ENCODE measurements at regions not wholly inside any gene's neighbourhood (a gene's known extent, or its start where the extent isn't known, plus 50 kb on each side); places are given as distances from the start of the nearest gene placed in this dataset.

DNA sequence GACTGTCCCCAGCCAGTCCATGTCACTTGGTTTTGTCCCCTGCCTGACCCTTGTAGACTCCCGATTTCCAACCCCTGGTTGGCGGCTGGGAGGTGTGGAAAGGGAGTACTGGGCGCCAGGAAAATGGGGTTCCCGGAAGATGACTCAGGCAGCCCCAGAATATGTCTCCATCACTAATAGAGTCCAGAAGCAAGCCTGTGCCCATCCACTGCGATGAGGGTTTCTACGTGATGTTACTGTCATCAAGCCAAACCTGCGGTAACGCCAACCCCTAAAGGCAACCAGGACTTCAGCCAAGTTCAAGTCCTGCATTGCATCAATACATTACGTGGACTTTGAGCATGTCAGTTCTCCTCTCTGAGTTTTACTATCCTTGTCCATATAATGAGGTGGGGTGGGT, 62.0 kb upstream of the TAF1B start:
- 93% methylated on average over 2 of the region's 9 CpGs for WGBS (ENCODE audit: insufficient coverage, low coverage, low lambda C conversion rate, missing lambda C conversion rate)
- H3K4me3 ChIP-seq = no peak overlapping the region
- TF ChIP-seq, protein P1, sequence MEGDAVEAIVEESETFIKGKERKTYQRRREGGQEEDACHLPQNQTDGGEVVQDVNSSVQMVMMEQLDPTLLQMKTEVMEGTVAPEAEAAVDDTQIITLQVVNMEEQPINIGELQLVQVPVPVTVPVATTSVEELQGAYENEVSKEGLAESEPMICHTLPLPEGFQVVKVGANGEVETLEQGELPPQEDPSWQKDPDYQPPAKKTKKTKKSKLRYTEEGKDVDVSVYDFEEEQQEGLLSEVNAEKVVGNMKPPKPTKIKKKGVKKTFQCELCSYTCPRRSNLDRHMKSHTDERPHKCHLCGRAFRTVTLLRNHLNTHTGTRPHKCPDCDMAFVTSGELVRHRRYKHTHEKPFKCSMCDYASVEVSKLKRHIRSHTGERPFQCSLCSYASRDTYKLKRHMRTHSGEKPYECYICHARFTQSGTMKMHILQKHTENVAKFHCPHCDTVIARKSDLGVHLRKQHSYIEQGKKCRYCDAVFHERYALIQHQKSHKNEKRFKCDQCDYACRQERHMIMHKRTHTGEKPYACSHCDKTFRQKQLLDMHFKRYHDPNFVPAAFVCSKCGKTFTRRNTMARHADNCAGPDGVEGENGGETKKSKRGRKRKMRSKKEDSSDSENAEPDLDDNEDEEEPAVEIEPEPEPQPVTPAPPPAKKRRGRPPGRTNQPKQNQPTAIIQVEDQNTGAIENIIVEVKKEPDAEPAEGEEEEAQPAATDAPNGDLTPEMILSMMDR (IDR thresholded peaks at IDR 0.05) = no peak
- TF ChIP-seq POLR2A (IDR thresholded peaks at IDR 0.05) = no peak
- H3K27ac ChIP-seq = no peak overlapping the region
- intact Hi-C loops (cut with DNase I) = no loop called here
- DNase-seq = no peak
- H3K4me1 ChIP-seq = no peaks in the 10 kb centered on the region
- no peaks in the 10 kb centered on the region for H3K36me3 ChIP-seq
- no peak for ATAC-seq
- H3K27me3 ChIP-seq = no peaks in the 10 kb centered on the region
- H3K9me3 ChIP-seq = no peaks in the 10 kb centered on the region

DNA sequence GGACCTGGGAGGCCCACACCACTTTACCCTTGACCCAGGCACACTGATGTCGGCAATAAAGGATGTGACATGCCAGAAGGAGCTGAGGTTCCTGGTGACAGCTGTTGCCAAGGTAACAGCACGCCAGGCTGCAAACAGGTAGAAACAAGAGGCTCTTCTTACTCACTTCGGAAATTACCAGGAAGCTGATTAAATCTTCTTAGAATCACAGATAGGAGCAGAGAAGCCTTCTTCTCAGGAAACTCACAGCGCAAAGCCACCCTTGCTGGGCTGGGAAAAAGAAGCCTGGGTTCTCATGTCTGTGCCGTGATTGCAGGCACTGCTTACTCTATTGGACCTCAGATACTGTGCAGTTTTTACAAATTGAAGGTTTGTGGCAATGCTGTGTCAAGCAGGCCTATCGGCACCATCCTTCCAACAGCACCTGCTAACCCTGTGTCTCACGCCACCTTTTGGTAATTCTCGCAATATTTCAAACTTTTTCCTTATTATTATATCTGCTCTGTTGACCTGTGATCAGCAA, 61.0 kb upstream of the TAF1B start:
- no peak for TF ChIP-seq POLR2A (IDR thresholded peaks at IDR 0.05)
- TF ChIP-seq, protein P1 (IDR thresholded peaks at IDR 0.05) = no peak
- Histone ChIP-seq H3K36me3 (no peaks in the 10 kb centered on the region), H3K9me3 (no peaks in the 10 kb centered on the region), H3K27me3 (no peaks in the 10 kb centered on the region), H3K27ac (no peak overlapping the region), H3K4me1 (no peaks in the 10 kb centered on the region), H3K4me3 (no peak overlapping the region)
- intact Hi-C loops (cut with DNase I) = no loop called here
- 69% methylated on average over 3 of the region's 8 CpGs for WGBS (ENCODE audit: insufficient coverage, low coverage, low lambda C conversion rate, missing lambda C conversion rate)
- ATAC-seq = peak in 1 of 4 donors; percentile 33
- no peak for DNase-seq

DNA sequence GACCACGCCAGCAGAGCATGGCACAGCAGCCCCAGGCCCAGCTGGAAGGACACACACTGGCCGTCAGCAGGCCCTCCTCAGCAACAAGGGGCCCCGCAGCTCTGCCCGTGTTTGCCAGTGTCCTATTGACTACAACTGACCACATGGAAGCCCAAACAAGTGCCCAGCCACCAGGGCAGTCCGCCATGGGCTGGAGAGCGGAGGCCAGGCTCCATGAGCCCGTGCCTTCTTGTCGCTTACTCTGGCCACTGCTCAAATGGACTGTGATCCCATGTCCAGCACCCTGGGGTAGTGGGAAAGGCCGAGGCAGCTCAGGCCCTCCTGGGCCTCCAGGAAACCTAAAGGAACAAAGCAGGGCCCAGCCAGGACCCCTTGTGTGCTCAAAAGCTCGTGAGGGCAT, 53.9 kb upstream of the TAF1B start:
- peak in 2 of 3 donors; percentile 58 to 70 for DNase-seq
- WGBS (ENCODE audit: insufficient coverage, low coverage, low lambda C conversion rate, missing lambda C conversion rate) = 83% methylated on average over 2 of the region's 10 CpGs
- Histone ChIP-seq H3K4me1 (peaks cover 0 to 11% (median 0%) of the 10 kb centered on the region in 4 donors), H3K4me3 (no peak overlapping the region), H3K27me3 (no peaks in the 10 kb centered on the region), H3K27ac (no peak overlapping the region), H3K36me3 (no peaks in the 10 kb centered on the region), H3K9me3 (no peaks in the 10 kb centered on the region)
- TF ChIP-seq POLR2A (IDR thresholded peaks at IDR 0.05) = no peak
- TF ChIP-seq, protein P1 (IDR thresholded peaks at IDR 0.05) = no peak
- intact Hi-C loops (cut with DNase I) = no loop called here
- ATAC-seq = peak; percentile 26 to 69 (median 42)

DNA sequence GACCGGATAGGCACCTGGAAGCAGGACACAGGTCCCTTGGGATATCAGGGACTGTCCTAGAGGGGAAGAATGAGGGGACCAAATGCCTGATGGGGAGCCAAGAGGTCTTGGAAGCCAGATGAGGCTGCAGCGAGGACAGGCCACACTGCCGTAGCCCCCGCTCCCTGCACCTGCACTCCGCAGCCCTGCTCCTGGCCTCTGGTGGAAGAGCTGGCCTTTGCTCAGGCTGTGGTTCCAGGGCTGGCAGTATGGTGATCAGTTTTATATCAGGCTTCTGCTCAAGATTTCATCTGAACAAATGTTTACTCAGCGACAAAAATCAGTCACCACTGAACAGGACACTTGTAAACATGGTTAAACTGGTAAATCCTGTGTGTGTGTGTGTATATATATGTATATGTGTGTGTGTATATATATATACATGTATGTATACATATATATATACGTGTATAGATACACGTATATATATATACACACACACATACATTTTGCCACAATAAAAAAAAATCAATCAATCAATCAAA, 52.5 kb upstream of the TAF1B start:
- Histone ChIP-seq H3K4me1 (peaks cover 0 to 11% (median 0%) of the 10 kb centered on the region in 4 donors), H3K4me3 (no peak overlapping the region), H3K27me3 (no peaks in the 10 kb centered on the region), H3K27ac (no peak overlapping the region), H3K9me3 (no peaks in the 10 kb centered on the region), H3K36me3 (no peaks in the 10 kb centered on the region)
- ATAC-seq (peak; percentile 46 to 78 (median 59)), DNase-seq (no peak)
- intact Hi-C loops (cut with DNase I) = no loop called here
- TF ChIP-seq, protein P1 (IDR thresholded peaks at IDR 0.05) = no peak
- TF ChIP-seq POLR2A (IDR thresholded peaks at IDR 0.05) = no peak
- WGBS (ENCODE audit: insufficient coverage, low coverage, low lambda C conversion rate, missing lambda C conversion rate) = 35% methylated on average over 3 of the region's 8 CpGs

Measured in right lobe of liver (tissue), 6 donors.